ENCODE measurements at regions not wholly inside any gene's neighbourhood (a gene's known extent, or its start where the extent isn't known, plus 50 kb on each side); places are given as distances from the start of the nearest gene placed in this dataset.

GRCh38 chr5:173785400-173785799 is 102.7 kb upstream of the CPEB4 start:
- TF ChIP-seq, protein P1, sequence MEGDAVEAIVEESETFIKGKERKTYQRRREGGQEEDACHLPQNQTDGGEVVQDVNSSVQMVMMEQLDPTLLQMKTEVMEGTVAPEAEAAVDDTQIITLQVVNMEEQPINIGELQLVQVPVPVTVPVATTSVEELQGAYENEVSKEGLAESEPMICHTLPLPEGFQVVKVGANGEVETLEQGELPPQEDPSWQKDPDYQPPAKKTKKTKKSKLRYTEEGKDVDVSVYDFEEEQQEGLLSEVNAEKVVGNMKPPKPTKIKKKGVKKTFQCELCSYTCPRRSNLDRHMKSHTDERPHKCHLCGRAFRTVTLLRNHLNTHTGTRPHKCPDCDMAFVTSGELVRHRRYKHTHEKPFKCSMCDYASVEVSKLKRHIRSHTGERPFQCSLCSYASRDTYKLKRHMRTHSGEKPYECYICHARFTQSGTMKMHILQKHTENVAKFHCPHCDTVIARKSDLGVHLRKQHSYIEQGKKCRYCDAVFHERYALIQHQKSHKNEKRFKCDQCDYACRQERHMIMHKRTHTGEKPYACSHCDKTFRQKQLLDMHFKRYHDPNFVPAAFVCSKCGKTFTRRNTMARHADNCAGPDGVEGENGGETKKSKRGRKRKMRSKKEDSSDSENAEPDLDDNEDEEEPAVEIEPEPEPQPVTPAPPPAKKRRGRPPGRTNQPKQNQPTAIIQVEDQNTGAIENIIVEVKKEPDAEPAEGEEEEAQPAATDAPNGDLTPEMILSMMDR (IDR thresholded peaks at IDR 0.05), result no peak
- TF ChIP-seq POLR2A (IDR thresholded peaks at IDR 0.05), result no peak
- no peak for TF ChIP-seq POLR2AphosphoS5 (IDR thresholded peaks at IDR 0.05)
- no peak for TF ChIP-seq EP300 (IDR thresholded peaks at IDR 0.05)

Measured in upper lobe of left lung (tissue), 4 donors.